ENCODE measurements at regions not wholly inside any gene's neighbourhood (a gene's known extent, or its start where the extent isn't known, plus 50 kb on each side); places are given as distances from the start of the nearest gene placed in this dataset.
"Not testable (repeated sequence)": the region's sequence is repeated elsewhere in the genome, so short reads cannot be mapped to it uniquely, and the experiment has no call there.

DNA sequence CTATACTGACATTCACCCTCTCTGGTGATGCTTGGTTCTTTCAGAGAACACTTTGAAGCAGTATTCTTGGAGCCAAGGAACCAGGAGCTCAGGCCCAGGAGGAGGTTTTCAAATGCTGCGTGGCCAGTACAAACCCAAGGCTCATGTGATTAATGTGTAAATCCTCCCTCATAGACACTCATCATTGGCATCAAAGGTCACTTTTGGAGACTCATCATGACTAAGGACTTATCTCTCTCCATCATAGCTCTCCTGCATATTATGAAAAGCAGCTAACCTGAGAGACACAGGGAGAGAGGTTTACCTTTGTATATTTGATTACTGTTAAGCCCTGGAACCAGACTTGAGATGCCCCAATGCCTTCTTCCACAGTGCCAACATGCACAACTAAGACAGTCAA is 115.3 kb upstream of the SRD5A2 start:
- DNase-seq (ENCODE audit: low read depth), result no peak
- Histone ChIP-seq H3K27me3 (ENCODE audit: control insufficient read depth, insufficient read depth, low read length) (no peaks in the 10 kb centered on the region), H3K4me3 (ENCODE audit: low read depth, low read length) (no peak overlapping the region), H3K36me3 (ENCODE audit: control insufficient read depth, insufficient read depth, low read length) (no peaks in the 10 kb centered on the region)
- ChIA-PET POLR2A (no interaction called here), CTCF (no interaction called here)
- TF ChIP-seq, protein P1, sequence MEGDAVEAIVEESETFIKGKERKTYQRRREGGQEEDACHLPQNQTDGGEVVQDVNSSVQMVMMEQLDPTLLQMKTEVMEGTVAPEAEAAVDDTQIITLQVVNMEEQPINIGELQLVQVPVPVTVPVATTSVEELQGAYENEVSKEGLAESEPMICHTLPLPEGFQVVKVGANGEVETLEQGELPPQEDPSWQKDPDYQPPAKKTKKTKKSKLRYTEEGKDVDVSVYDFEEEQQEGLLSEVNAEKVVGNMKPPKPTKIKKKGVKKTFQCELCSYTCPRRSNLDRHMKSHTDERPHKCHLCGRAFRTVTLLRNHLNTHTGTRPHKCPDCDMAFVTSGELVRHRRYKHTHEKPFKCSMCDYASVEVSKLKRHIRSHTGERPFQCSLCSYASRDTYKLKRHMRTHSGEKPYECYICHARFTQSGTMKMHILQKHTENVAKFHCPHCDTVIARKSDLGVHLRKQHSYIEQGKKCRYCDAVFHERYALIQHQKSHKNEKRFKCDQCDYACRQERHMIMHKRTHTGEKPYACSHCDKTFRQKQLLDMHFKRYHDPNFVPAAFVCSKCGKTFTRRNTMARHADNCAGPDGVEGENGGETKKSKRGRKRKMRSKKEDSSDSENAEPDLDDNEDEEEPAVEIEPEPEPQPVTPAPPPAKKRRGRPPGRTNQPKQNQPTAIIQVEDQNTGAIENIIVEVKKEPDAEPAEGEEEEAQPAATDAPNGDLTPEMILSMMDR (IDR thresholded peaks at IDR 0.05; ENCODE audit: insufficient read depth, low read depth, low read length), result no peak

DNA sequence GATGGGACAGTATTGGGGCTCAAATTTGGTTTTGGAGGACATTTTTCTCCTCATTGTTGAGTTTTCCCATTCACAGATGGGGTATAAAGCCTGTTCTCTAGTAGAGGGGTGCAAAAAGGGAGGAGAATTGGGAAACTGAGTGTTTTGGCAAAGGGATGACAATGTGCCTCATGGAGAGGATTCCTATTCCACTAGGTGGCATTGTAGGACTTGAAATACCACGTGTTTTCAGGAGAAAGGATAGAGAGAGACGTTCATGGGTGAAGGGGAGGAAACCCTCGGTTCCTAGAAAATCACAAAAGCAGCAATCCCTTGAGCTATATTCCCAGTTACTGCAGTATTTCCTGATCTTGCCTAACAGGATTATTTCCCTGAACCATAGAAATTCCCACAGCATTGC is 113.7 kb upstream of the SRD5A2 start:
- TF ChIP-seq, protein P1 (IDR thresholded peaks at IDR 0.05; ENCODE audit: insufficient read depth, low read depth, low read length), result no peak
- POLR2A ChIA-PET, result no interaction called here
- DNase-seq (ENCODE audit: low read depth), result no peak
- no peaks in the 10 kb centered on the region for H3K27me3 ChIP-seq (ENCODE audit: control insufficient read depth, insufficient read depth, low read length)
- H3K4me3 ChIP-seq (ENCODE audit: low read depth, low read length), result no peak overlapping the region
- CTCF ChIA-PET, result no interaction called here
- no peaks in the 10 kb centered on the region for H3K36me3 ChIP-seq (ENCODE audit: control insufficient read depth, insufficient read depth, low read length)

DNA sequence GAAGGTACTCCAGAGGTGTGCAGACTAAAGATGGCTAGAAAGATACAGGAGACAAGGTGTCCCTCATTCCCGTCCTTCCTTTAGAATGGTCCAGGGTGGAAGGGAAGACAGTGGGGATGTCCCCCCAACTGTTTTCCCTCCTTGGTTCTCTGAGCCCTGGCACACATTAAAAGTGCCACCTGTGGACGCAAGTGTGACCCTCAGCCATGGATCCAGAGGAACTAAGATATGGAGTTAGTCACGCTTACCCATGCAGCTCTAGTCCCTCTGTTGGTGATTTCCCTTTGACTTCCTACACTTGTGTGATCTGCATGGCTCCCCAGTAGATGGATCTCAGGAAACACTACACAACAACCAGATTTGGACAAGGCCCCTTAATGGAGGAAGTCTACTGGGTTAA is 113.1 kb upstream of the SRD5A2 start:
- no peak for DNase-seq (ENCODE audit: low read depth)
- H3K36me3 ChIP-seq (ENCODE audit: control insufficient read depth, insufficient read depth, low read length), result no peaks in the 10 kb centered on the region
- CTCF ChIA-PET, result no interaction called here
- TF ChIP-seq, protein P1 (IDR thresholded peaks at IDR 0.05; ENCODE audit: insufficient read depth, low read depth, low read length), result no peak
- POLR2A ChIA-PET, result no interaction called here
- no peak overlapping the region for H3K4me3 ChIP-seq (ENCODE audit: low read depth, low read length)
- no peaks in the 10 kb centered on the region for H3K27me3 ChIP-seq (ENCODE audit: control insufficient read depth, insufficient read depth, low read length)

DNA sequence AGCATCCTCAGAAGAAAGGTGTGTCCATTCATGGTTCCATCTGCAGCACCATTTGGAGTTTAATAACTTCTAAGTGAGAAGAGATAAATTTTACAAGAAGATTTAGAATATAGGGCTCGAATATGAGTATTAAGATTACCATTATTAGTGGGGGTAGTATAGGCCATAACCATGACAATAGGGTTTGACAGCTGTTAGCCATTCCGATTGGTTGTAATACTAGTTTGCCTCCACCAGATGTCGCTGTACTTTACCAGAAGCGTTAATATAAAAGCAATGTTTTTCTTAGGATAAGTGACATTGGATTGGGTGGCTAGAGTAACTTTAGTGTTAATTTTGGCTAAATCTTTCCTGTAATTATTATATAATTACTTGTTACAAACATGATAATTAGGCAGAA is 107.5 kb upstream of the SRD5A2 start:
- POLR2A ChIA-PET, result no interaction called here
- TF ChIP-seq, protein P1 (IDR thresholded peaks at IDR 0.05; ENCODE audit: insufficient read depth, low read depth, low read length), result peak; percentile 52
- DNase-seq (ENCODE audit: low read depth), result no peak
- H3K27me3 ChIP-seq (ENCODE audit: control insufficient read depth, insufficient read depth, low read length), result no peaks in the 10 kb centered on the region
- no peak overlapping the region for H3K4me3 ChIP-seq (ENCODE audit: low read depth, low read length)
- no peaks in the 10 kb centered on the region for H3K36me3 ChIP-seq (ENCODE audit: control insufficient read depth, insufficient read depth, low read length)
- CTCF ChIA-PET, result no interaction called here

DNA sequence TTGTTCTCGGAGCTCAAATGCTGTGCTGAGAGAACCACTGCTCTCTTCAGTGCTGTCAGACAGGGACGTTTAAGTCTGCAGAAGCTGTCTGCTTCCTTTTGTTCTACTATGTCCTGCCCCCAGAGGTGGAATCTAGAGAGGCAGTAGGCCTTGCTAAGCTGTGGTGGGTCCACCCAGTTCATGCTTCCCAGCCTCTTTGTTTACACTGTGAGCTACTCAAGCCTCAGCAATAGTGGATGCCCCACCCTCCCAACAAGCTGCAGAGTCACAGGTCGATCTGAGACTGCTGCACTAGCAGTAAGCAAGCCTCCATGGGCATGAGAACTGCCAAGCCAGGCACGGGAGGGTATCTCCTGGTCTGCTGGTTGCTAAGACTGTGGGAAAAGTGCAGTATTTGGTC is 102.8 kb upstream of the SRD5A2 start:
- CTCF ChIA-PET; DNase-seq (ENCODE audit: low read depth); H3K36me3 ChIP-seq (ENCODE audit: control insufficient read depth, insufficient read depth, low read length); H3K27me3 ChIP-seq (ENCODE audit: control insufficient read depth, insufficient read depth, low read length); POLR2A ChIA-PET; H3K4me3 ChIP-seq (ENCODE audit: low read depth, low read length): not testable (repeated sequence)

DNA sequence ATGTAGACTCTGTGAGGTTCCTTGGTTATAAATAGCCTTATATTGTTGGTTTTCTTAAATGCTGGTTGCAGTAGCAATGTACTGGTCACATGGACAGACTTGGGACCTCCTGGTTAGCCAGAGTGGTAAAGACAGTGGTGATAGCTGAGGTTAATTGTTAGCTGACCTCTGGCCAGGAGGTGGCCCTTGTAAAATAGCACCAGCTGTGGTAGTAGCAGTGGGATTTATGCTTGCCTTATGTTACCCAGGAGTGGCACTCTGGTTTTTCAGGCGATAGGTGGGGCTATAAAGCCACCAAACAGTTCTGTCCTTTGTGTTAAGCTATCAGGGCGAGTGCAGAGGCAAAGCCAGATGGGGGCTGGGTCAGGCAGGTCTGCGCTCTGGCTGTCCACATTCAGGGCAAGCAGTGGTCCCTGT is 94.8 kb upstream of the SRD5A2 start:
- no peaks in the 10 kb centered on the region for H3K36me3 ChIP-seq (ENCODE audit: control insufficient read depth, insufficient read depth, low read length)
- TF ChIP-seq, protein P1 (IDR thresholded peaks at IDR 0.05; ENCODE audit: insufficient read depth, low read depth, low read length), result no peak
- no peak overlapping the region for H3K4me3 ChIP-seq (ENCODE audit: low read depth, low read length)
- no peaks in the 10 kb centered on the region for H3K27me3 ChIP-seq (ENCODE audit: control insufficient read depth, insufficient read depth, low read length)
- POLR2A ChIA-PET, result no interaction called here
- CTCF ChIA-PET, result interaction anchor here (1.3 kb wide), 1 partner anchor 11 kb away, joined by 4 read pairs; no protein-coding TSS in a partner anchor
- DNase-seq (ENCODE audit: low read depth), result no peak

Measured in BJ (cell line).